Activated naive CD4-positive, alpha-beta T cell treated with anti-CD3 and anti-CD28 coated beads, Interleukin-2, amount 50 U/mL, for 16 hours (primary cell): ENCODE measurements at regions not wholly inside any gene's neighbourhood (a gene's known extent, or its start where the extent isn't known, plus 50 kb on each side); places are given as distances from the start of the nearest gene placed in this dataset.

Experiments
- DNase-seq: peaks from one replicate; pipeline ENCODE4 v3.0.0-alpha.2; 2020

- DNase-seq, result no peak
These were observed 83.3 kb downstream of the ALDH8A1 start for GRCh38 chr6:134866563-134866962.

GRCh38 chr6:134864558-134864957, 85.3 kb downstream of the ALDH8A1 start:
- DNase-seq, result no peak

GRCh38 chr6:134863763-134864510, 86.0 kb downstream of the ALDH8A1 start:
- no peak for DNase-seq

GRCh38 chr6:134854366-134854765, 95.5 kb downstream of the ALDH8A1 start:
- no peak for DNase-seq

GRCh38 chr6:134853111-134854055, 96.5 kb downstream of the ALDH8A1 start:
- no peak for DNase-seq

GRCh38 chr6:134851548-134851947, 98.4 kb downstream of the ALDH8A1 start:
- no peak for DNase-seq

GRCh38 chr6:134850721-134851305, 99.1 kb downstream of the ALDH8A1 start:
- DNase-seq, result no peak

- no peak for DNase-seq
These were observed 99.9 kb downstream of the ALDH8A1 start for GRCh38 chr6:134849920-134850447.

- no peak for DNase-seq
These were observed 101.8 kb downstream of the ALDH8A1 start for GRCh38 chr6:134848076-134848475.

- DNase-seq, result no peak
These were observed 103.0 kb downstream of the ALDH8A1 start for GRCh38 chr6:134846865-134847264.

GRCh38 chr6:134846031-134846430, 103.9 kb downstream of the ALDH8A1 start:
- DNase-seq, result no peak

- DNase-seq, result no peak
These were observed 105.8 kb downstream of the ALDH8A1 start for GRCh38 chr6:134844120-134844519.

GRCh38 chr6:134840086-134840867, 109.6 kb downstream of the ALDH8A1 start:
- DNase-seq, result no peak

GRCh38 chr6:134835993-134836392, 113.9 kb downstream of the ALDH8A1 start:
- no peak for DNase-seq

- DNase-seq, result no peak
These were observed 119.0 kb downstream of the ALDH8A1 start for GRCh38 chr6:134830940-134831339.

- DNase-seq, result no peak
These were observed 119.7 kb downstream of the ALDH8A1 start for GRCh38 chr6:134830194-134830593.

GRCh38 chr6:134828641-134829040, 121.3 kb downstream of the ALDH8A1 start:
- DNase-seq, result no peak

GRCh38 chr6:134826889-134827737, 122.8 kb downstream of the ALDH8A1 start:
- DNase-seq, result no peak

GRCh38 chr6:134823710-134824034, 126.2 kb downstream of the ALDH8A1 start:
- DNase-seq, result no peak

- peak; percentile 24 for DNase-seq
These were observed 126.8 kb downstream of the ALDH8A1 start for GRCh38 chr6:134822920-134823709.
